NT2/D1 (cell line): ENCODE measurements at regions not wholly inside any gene's neighbourhood (a gene's known extent, or its start where the extent isn't known, plus 50 kb on each side); places are given as distances from the start of the nearest gene placed in this dataset.

Experiments
- SUZ12 ChIP-seq: IDR thresholded peaks from 2 replicates; pipeline ENCODE4 v1.6.1; 2011; ENCODE audit not compliant: insufficient read length, insufficient read depth; ENCODE audit errors: extremely low read depth
- YY1 ChIP-seq: IDR thresholded peaks from 2 replicates; pipeline ENCODE4 v1.6.1; 2011; ENCODE audit not compliant: insufficient read length, insufficient read depth
- ZNF274 ChIP-seq: IDR thresholded peaks from 2 replicates; pipeline ENCODE4 v1.6.1; 2011; ENCODE audit warnings: mild to moderate bottlenecking, low read depth, low read length

DNA sequence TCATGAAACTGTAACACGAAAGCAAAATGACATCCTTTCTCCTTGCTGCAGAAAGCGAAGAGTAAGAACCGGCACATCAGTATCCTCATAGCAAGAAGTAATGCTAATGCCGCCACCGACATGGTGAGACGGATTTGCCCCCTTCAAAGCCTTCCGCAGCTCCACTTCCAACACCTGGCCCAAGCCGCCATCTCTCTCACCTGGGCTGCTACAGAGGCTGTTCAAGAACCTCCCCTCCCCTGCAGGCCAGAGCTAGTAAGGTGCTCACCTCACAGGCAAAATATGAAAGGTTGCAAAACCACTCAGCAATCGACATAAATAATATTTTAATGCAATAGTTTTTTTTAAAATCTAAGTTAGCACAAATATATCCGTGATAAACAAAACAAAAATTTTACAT lies 123.9 kb upstream of the FRMD4A start:
- TF ChIP-seq ZNF274 (no peak), YY1 (no peak), SUZ12 (no peak)
